WI38 (cell line): ENCODE measurements at regions not wholly inside any gene's neighbourhood (a gene's known extent, or its start where the extent isn't known, plus 50 kb on each side); places are given as distances from the start of the nearest gene placed in this dataset.

Experiments used
- H3K4me3 ChIP-seq: 2 replicates; pipeline ENCODE4 v1.5.1; 2011; ENCODE audit warnings: low read depth, mild to moderate bottlenecking, control low read depth, low read length
- CTCF ChIP-seq: IDR thresholded peaks from 2 replicates; pipeline ENCODE4 v1.5.1; 2012; ENCODE audit warnings: low read depth, mild to moderate bottlenecking, control low read depth, low read length

- H3K4me3 ChIP-seq, result no peak overlapping the region
- TF ChIP-seq CTCF, result no peak
These were observed 73.8 kb upstream of the FBRSL1 start for GRCh38 chr12:132416121-132416673.

DNA sequence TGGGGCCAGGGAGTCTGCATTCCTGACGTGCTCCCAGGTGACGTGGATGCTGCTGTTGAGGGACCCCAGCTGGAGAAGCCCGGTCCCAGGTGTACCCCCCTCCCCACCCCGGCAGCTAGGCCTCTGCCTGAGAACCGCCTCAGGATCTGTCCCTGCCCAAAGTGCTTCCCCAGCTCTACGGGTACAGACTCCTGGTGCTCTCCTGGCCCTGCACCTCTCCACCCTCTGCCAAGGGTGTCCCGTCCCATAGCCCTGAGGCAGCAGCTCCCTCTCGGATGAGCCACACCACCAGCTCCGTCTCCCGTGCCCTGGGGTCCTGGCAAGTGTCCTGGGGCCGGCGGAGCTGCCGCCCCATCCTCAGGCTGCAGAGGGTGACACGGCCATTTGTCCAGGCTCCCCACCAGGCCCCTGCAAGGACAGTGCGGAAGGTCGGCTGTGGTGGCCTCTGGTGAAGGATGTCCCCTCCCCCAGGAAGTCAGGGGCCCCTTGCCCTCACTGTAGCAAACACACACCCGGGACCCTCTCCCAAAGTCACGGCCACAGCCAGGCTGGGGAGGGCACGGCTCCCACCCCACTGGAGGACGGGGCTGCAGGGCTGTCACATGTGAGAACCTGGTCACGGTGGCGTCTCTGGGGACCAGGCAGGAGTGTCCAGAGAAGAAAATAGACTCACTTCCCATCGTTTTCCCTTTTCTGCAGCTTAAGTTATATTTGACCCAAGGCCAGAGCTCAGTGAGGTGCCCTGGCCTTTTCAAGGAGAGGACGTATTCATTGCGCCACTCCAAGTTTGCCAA is 74.4 kb upstream of the FBRSL1 start:
- no peak overlapping the region for H3K4me3 ChIP-seq
- TF ChIP-seq CTCF, result no peak

- H3K4me3 ChIP-seq, result no peak overlapping the region
- TF ChIP-seq CTCF, result peak; percentile 82
These were observed 75.2 kb upstream of the FBRSL1 start for GRCh38 chr12:132414634-132415326.

DNA sequence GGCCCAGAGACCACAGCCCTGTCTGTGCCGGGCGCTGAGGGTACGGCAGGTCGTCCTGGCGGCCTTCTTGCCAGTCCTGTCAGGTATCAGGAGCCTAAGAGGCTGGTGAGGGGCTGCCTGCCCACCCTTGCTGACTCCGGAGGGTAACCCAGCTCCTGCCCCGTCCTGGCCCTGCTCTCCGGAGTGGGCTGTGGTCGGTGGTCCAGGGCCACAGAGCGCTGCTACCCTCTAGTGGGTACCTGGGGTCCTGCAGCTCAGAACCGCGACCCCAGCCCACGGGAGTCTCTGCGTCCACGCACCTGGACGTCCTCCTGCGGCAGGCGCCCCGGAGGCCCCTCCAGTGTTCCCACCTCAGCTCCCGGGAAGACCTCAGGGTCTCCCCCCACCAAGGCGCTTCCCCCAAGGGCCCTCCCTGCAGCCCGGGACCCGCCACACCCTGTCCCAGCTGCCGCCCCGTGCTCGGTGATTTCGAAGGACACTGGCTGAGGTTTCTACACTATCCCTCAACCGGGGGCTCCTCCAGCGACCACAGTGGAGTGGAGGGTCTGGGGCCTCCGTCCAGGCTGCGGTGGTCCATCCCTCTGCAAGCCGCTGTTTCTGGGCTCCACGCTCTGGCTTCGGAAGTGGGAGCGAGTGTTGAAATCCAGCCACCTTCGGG is 75.9 kb upstream of the FBRSL1 start:
- TF ChIP-seq CTCF, result peak; percentile 29; the same call in 1 of the 2 replicates
- H3K4me3 ChIP-seq, result no peak overlapping the region

GRCh38 chr12:132411457-132411856 is 78.5 kb upstream of the FBRSL1 start:
- TF ChIP-seq CTCF, result no peak
- H3K4me3 ChIP-seq, result no peak overlapping the region

- no peak for TF ChIP-seq CTCF
- no peak overlapping the region for H3K4me3 ChIP-seq
These were observed 79.1 kb upstream of the FBRSL1 start for GRCh38 chr12:132410849-132411248.
